ENCODE measurements at regions not wholly inside any gene's neighbourhood (a gene's known extent, or its start where the extent isn't known, plus 50 kb on each side); places are given as distances from the start of the nearest gene placed in this dataset.

DNA sequence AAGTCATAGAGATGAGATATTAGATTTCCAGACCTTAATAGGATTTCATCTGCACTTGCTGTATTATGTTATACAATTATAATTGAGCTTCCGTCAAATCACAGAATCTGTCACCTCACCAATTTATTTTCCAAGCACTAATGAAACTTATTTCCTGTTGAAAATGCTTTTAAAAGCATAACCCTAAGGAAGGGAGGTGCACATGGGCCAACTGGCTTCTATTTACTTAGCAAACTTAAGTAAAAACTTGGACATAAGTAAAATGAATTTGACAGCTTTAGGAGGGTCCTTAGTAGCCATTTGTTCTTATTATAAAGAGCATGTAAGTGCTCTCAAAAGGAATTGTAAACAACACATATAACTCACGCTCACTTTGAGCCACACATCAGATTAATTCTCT, 462.2 kb upstream of the TMPO start:
- no peak for DNase-seq (ENCODE audit: low read depth in 4 of 6, low spot score in 6 of 6)
- Histone ChIP-seq H3K27me3 (ENCODE audit: control insufficient read depth, insufficient read depth, low read length) (no peaks in the 10 kb centered on the region), H3K27ac (ENCODE audit: low read depth, low read length) (no peak overlapping the region), H3K36me3 (ENCODE audit: control insufficient read depth, insufficient read depth, low read length) (no peaks in the 10 kb centered on the region), H3K4me1 (ENCODE audit: control insufficient read depth, insufficient read depth, low read length) (no peaks in the 10 kb centered on the region), H3K4me3 (ENCODE audit: low read depth, low read length) (no peak overlapping the region), H3K9me3 (ENCODE audit: control insufficient read depth, insufficient read depth, low read length) (no peaks in the 10 kb centered on the region)
- WGBS (ENCODE audit: insufficient coverage) = no CpG with 5 or more reads among the region's 2 CpGs

DNA sequence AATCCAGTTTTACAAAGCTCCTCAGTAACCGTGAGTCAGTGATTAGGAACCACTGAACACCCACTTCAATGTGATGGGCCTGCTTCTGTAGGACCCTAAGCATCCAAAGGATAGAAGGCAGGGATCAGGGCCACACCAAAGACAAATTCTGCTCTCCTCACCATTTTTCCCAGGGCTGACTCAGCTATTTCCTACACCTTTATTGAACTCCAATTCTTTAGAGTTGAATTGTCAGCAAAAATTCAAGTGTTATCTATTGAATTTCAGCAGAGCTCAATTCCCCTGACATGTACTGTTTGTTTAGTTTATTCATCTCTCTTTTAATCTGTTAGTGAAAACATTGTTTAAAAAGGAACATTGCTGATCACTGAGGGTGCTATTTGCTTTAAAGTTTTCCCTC, 457.7 kb upstream of the TMPO start:
- peaks cover 7% of the 10 kb centered on the region for H3K4me1 ChIP-seq (ENCODE audit: control insufficient read depth, insufficient read depth, low read length)
- H3K27me3 ChIP-seq (ENCODE audit: control insufficient read depth, insufficient read depth, low read length) = no peaks in the 10 kb centered on the region
- H3K9me3 ChIP-seq (ENCODE audit: control insufficient read depth, insufficient read depth, low read length) = no peaks in the 10 kb centered on the region
- no peak for DNase-seq (ENCODE audit: low read depth in 4 of 6, low spot score in 6 of 6)
- no peak overlapping the region for H3K27ac ChIP-seq (ENCODE audit: low read depth, low read length)
- H3K4me3 ChIP-seq (ENCODE audit: low read depth, low read length) = no peak overlapping the region
- 88% methylated on average over 1 of the region's 1 CpG for WGBS (ENCODE audit: insufficient coverage)
- H3K36me3 ChIP-seq (ENCODE audit: control insufficient read depth, insufficient read depth, low read length) = no peaks in the 10 kb centered on the region

DNA sequence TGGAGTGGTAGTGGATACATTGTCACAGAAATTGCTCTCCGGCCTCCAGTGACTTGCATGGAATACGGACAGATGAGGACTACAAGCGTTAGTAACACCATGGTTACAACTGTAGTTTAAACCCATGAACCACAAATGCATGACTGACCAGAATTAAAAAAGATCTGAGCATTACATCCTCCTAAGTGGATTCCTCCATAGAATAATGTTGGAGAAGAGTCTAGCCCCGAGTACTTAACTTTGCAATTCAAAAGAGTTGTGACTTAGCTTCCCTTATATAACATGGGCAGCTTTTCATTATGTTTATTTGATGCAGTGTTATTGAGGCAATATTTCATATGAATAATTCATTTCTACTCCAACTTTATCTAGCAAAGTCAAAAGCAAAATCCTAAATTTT, 457.2 kb upstream of the TMPO start:
- no peak overlapping the region for H3K27ac ChIP-seq (ENCODE audit: low read depth, low read length)
- no CpG with 5 or more reads among the region's 4 CpGs for WGBS (ENCODE audit: insufficient coverage)
- no peaks in the 10 kb centered on the region for H3K36me3 ChIP-seq (ENCODE audit: control insufficient read depth, insufficient read depth, low read length)
- H3K4me1 ChIP-seq (ENCODE audit: control insufficient read depth, insufficient read depth, low read length) = peaks cover 7% of the 10 kb centered on the region
- H3K4me3 ChIP-seq (ENCODE audit: low read depth, low read length) = no peak overlapping the region
- no peaks in the 10 kb centered on the region for H3K9me3 ChIP-seq (ENCODE audit: control insufficient read depth, insufficient read depth, low read length)
- no peak for DNase-seq (ENCODE audit: low read depth in 4 of 6, low spot score in 6 of 6)
- no peaks in the 10 kb centered on the region for H3K27me3 ChIP-seq (ENCODE audit: control insufficient read depth, insufficient read depth, low read length)

DNA sequence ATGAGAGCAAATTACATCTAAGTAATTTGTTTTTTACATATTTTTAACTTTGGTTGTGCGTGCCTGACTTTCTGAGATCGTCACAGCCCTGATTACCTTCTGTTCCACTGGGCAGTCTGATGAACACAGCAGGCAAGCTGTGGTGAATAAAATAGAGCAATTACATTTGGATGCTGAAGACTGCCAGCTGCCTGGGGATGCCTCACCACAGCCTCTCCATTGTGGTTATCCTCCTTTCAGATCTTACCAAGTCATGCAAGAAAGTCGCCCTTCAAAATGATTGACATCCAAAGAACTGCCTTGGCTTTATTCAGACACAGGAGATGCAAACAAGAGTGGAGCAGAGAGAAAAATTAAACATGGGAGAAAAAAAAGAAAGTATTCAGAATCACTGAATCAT, 456.6 kb upstream of the TMPO start:
- Histone ChIP-seq H3K4me3 (ENCODE audit: low read depth, low read length) (no peak overlapping the region), H3K27ac (ENCODE audit: low read depth, low read length) (no peak overlapping the region), H3K9me3 (ENCODE audit: control insufficient read depth, insufficient read depth, low read length) (no peaks in the 10 kb centered on the region), H3K27me3 (ENCODE audit: control insufficient read depth, insufficient read depth, low read length) (no peaks in the 10 kb centered on the region), H3K36me3 (ENCODE audit: control insufficient read depth, insufficient read depth, low read length) (no peaks in the 10 kb centered on the region), H3K4me1 (ENCODE audit: control insufficient read depth, insufficient read depth, low read length) (peaks cover 7% of the 10 kb centered on the region)
- WGBS (ENCODE audit: insufficient coverage) = 20% methylated on average over 1 of the region's 3 CpGs
- peak in 2 of 6 donors; percentile 42 to 51 for DNase-seq (ENCODE audit: low read depth in 4 of 6, low spot score in 6 of 6)

DNA sequence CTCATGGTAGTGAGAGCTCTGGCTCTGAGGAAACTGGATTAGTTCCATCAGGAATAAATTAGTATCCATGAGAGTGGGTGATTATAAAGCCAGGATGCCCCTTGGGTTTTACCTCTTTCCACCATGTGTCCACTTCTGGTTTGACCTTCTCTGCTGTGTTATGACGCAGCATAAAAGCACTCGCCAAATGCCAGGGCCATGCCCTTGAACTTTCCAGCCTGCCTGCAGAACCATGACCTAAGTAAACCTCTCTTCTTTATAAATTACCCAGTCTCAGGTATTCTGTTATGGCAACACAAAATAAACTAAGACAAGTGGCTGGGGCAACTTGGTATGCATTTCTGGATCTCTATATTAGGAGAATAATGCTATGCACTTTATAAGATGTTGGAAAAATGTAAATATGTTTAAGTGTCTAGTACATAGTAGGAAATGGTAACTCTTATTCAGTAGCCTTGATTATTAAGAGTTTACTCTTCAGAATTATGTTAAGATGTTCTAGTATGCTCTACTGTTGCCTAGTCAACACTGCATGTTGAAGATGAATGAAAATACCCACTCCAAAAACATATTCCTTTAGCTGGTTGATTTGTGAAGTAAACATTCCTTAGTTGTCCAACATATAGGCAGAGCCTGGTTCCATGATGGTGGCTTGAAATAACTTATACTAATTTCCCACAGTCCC, 455.6 kb upstream of the TMPO start:
- H3K9me3 ChIP-seq (ENCODE audit: control insufficient read depth, insufficient read depth, low read length) = no peaks in the 10 kb centered on the region
- DNase-seq (ENCODE audit: low read depth in 4 of 6, low spot score in 6 of 6) = no peak
- H3K36me3 ChIP-seq (ENCODE audit: control insufficient read depth, insufficient read depth, low read length) = no peaks in the 10 kb centered on the region
- peaks cover 7% of the 10 kb centered on the region for H3K4me1 ChIP-seq (ENCODE audit: control insufficient read depth, insufficient read depth, low read length)
- no peak overlapping the region for H3K4me3 ChIP-seq (ENCODE audit: low read depth, low read length)
- WGBS (ENCODE audit: insufficient coverage) = 94% methylated on average over 2 of the region's 2 CpGs
- peak overlapping the region; percentile 25 for H3K27ac ChIP-seq (ENCODE audit: low read depth, low read length)
- no peaks in the 10 kb centered on the region for H3K27me3 ChIP-seq (ENCODE audit: control insufficient read depth, insufficient read depth, low read length)

DNA sequence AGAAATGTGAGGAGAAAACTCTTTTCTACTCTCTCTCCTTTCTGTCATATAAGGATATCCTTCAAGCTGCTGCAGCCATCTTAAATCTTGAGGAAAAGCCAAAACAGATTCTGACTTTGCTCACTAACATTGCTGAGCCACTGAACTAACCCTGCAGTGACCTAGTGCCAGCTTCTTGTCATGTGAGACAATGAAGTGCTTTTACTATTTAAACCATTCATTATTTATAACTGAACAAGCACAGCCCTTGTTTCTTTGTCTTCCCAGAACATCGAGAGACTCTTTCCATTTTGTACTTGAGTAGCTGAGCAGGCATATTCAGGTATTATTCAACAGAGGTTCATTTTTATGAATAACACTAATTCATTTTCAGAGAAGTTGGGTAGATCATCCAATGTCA, 455.0 kb upstream of the TMPO start:
- Histone ChIP-seq H3K4me3 (ENCODE audit: low read depth, low read length) (no peak overlapping the region), H3K9me3 (ENCODE audit: control insufficient read depth, insufficient read depth, low read length) (no peaks in the 10 kb centered on the region), H3K27me3 (ENCODE audit: control insufficient read depth, insufficient read depth, low read length) (no peaks in the 10 kb centered on the region), H3K4me1 (ENCODE audit: control insufficient read depth, insufficient read depth, low read length) (peaks cover 7% of the 10 kb centered on the region), H3K27ac (ENCODE audit: low read depth, low read length) (peak overlapping the region; percentile 57), H3K36me3 (ENCODE audit: control insufficient read depth, insufficient read depth, low read length) (no peaks in the 10 kb centered on the region)
- no CpG with 5 or more reads among the region's 1 CpG for WGBS (ENCODE audit: insufficient coverage)
- peak in 1 of 6 donors; percentile 43 for DNase-seq (ENCODE audit: low read depth in 4 of 6, low spot score in 6 of 6)

DNA sequence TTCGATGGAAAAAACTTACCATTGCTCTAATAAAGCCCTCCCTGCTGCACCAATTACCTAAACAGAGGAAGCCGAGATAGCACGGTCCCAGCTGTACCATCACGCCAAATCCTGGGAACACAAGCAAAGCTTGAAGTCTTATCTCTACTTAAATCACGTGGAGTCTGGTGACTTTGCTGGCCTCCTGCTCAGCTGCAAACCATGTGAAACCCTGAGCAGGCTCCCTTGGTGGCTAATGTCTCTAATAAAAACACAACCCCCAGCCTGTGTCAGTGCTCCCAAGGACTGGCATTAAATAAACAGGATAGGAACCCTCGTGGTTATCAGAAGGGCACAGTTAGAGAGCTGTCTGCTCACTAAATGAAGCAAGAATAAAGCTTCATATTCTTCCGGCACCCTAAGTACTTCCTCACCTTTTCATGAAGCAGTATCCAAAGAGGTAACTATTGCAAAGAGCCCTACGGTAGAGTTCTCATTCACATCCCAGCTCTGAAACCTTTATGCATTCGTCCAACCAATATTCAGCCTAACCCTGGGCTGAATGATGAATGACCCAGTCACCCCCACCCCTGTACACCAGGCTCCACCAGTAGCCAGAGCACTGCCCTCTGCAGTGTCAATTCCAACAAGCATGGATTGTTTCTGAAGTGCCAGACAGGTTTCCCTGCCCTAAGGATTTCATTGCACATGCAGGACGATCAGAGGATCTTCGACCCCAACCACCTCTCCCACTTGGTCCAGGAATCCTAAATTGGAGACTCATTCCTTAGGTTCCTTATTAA, 452.7 kb upstream of the TMPO start:
- 85% methylated on average over 9 of the region's 11 CpGs for WGBS (ENCODE audit: insufficient coverage)
- no peak overlapping the region for H3K4me3 ChIP-seq (ENCODE audit: low read depth, low read length)
- H3K36me3 ChIP-seq (ENCODE audit: control insufficient read depth, insufficient read depth, low read length) = no peaks in the 10 kb centered on the region
- no peak for DNase-seq (ENCODE audit: low read depth in 4 of 6, low spot score in 6 of 6)
- H3K27me3 ChIP-seq (ENCODE audit: control insufficient read depth, insufficient read depth, low read length) = no peaks in the 10 kb centered on the region
- H3K27ac ChIP-seq (ENCODE audit: low read depth, low read length) = no peak overlapping the region
- H3K9me3 ChIP-seq (ENCODE audit: control insufficient read depth, insufficient read depth, low read length) = no peaks in the 10 kb centered on the region
- peaks cover 7% of the 10 kb centered on the region for H3K4me1 ChIP-seq (ENCODE audit: control insufficient read depth, insufficient read depth, low read length)

DNA sequence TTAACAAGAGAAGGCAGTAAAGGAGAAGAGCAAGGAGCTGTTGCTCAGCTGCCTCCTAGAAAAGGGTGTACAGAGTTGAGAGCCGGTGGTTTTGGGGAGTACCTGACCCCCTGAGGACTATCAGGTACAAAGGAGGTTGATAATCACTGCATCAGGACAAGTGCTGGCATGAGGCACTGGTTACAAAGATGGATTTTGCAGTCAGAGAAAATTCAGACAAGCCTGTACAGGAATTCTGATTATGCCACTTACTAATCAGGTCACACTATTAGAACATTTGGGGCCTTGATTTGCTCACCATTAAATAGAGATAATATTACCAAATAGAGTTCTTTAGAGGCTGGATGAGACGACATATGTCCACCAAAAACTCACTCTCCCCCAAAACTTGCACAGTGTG, 450.9 kb upstream of the TMPO start:
- Histone ChIP-seq H3K4me3 (ENCODE audit: low read depth, low read length) (no peak overlapping the region), H3K27me3 (ENCODE audit: control insufficient read depth, insufficient read depth, low read length) (no peaks in the 10 kb centered on the region), H3K4me1 (ENCODE audit: control insufficient read depth, insufficient read depth, low read length) (peaks cover 5% of the 10 kb centered on the region), H3K27ac (ENCODE audit: low read depth, low read length) (no peak overlapping the region), H3K9me3 (ENCODE audit: control insufficient read depth, insufficient read depth, low read length) (no peaks in the 10 kb centered on the region), H3K36me3 (ENCODE audit: control insufficient read depth, insufficient read depth, low read length) (no peaks in the 10 kb centered on the region)
- 83% methylated on average over 1 of the region's 2 CpGs for WGBS (ENCODE audit: insufficient coverage)
- DNase-seq (ENCODE audit: low read depth in 4 of 6, low spot score in 6 of 6) = no peak

DNA sequence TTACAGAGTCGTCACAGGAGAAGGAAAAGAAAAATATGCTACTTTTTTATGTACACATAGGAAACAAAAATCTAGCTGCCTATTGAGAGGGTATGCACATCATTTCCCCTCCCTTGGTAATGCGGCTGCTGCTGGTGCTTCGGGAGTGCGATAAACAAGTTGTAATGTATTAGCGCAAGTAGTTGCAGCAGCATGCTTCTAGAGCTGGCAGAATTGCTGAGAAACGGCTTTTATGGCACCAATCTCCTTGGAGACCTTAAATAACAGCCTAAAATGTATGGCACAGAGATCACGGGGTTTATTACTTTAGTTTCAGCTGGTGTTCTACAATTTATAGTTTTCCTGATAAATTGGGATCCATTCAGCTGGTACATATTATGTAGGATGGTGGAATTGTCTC, 447.6 kb upstream of the TMPO start:
- H3K9me3 ChIP-seq (ENCODE audit: control insufficient read depth, insufficient read depth, low read length) = no peaks in the 10 kb centered on the region
- peak in 3 of 6 donors; percentile 37 to 88 (median 47) for DNase-seq (ENCODE audit: low read depth in 4 of 6, low spot score in 6 of 6)
- no peak overlapping the region for H3K27ac ChIP-seq (ENCODE audit: low read depth, low read length)
- H3K4me3 ChIP-seq (ENCODE audit: low read depth, low read length) = no peak overlapping the region
- no peaks in the 10 kb centered on the region for H3K27me3 ChIP-seq (ENCODE audit: control insufficient read depth, insufficient read depth, low read length)
- no peaks in the 10 kb centered on the region for H3K4me1 ChIP-seq (ENCODE audit: control insufficient read depth, insufficient read depth, low read length)
- 21% methylated on average over 4 of the region's 7 CpGs for WGBS (ENCODE audit: insufficient coverage)
- H3K36me3 ChIP-seq (ENCODE audit: control insufficient read depth, insufficient read depth, low read length) = no peaks in the 10 kb centered on the region

DNA sequence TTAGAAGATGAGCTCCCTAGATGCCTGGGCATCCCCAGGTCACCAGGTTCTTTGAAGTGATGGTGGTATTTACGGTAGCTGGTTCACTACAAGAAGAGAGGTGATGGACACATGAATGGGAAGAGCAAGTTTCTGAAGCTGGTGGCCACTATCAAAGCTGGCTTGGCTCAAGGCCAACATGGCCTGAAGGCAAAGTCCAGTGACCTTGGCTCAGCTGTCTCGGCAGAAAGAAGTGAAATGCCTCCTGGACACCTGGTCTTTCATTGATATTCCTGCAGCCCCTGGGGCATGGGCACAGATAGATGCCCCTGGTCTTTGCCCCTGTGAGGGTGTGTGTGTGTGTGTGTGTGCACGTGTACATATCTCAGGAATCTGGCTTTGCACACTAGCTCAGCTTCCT, 441.8 kb upstream of the TMPO start:
- whole genome bisulfite sequencing (ENCODE audit: insufficient coverage) = 89% methylated on average over 2 of the region's 3 CpGs
- Histone ChIP-seq H3K36me3 (ENCODE audit: control insufficient read depth, insufficient read depth, low read length) (no peaks in the 10 kb centered on the region), H3K4me1 (ENCODE audit: control insufficient read depth, insufficient read depth, low read length) (no peaks in the 10 kb centered on the region), H3K4me3 (ENCODE audit: low read depth, low read length) (no peak overlapping the region), H3K27me3 (ENCODE audit: control insufficient read depth, insufficient read depth, low read length) (no peaks in the 10 kb centered on the region), H3K27ac (ENCODE audit: low read depth, low read length) (no peak overlapping the region), H3K9me3 (ENCODE audit: control insufficient read depth, insufficient read depth, low read length) (no peaks in the 10 kb centered on the region)
- DNase-seq (ENCODE audit: low read depth in 4 of 6, low spot score in 6 of 6) = no peak
